DMS114 treated with DMSO at 0.1 percent for 48 hours (cell line): ENCODE measurements at regions not wholly inside any gene's neighbourhood (a gene's known extent, or its start where the extent isn't known, plus 50 kb on each side); places are given as distances from the start of the nearest gene placed in this dataset.

ENCODE experiments used
- DNase-seq: peaks from one replicate; lab custom pipeline; 2025; ENCODE audit not compliant: unreplicated experiment; lab: John Stamatoyannopoulos, UW

DNA sequence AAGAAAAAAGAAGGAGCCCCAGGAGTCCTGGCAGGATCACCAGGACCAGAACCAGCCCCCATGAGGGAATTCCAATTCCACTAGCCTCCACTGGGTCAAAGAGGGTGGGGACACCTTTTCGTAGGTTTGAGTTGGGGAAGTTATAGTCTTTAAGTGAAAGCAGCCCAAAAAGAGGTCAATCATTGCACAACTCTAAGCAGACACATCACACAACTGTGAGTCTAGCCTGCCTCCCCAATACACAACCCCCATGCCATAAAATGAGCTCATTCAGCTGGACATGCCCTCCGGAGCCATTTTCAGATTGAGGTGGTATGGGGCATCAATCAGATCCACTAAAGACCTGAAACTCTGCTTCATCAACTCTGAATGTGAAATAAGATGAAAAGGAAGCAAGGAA, 179.9 kb downstream of the NPHP4 start:
- DNase-seq = no peak

DNA sequence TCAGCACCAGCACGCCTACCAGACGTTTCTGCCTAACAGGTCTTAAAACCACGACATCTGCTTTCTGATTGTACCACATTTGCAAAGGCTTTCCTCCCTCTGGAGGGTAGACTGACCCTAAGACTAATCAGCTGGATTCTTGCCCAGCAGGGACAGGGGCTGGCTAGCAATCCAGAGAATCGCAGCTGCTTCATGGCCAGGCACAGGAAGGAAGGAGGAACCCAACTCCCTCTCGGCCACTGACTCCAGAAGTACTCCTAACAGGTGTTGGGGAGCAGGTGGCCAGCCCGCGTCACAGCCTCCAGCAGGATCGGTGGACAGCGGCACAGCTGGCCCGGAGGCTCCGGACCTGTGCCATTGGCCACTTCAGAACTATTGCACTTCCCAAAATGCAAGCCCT, 180.8 kb downstream of the NPHP4 start:
- no peak for DNase-seq

DNA sequence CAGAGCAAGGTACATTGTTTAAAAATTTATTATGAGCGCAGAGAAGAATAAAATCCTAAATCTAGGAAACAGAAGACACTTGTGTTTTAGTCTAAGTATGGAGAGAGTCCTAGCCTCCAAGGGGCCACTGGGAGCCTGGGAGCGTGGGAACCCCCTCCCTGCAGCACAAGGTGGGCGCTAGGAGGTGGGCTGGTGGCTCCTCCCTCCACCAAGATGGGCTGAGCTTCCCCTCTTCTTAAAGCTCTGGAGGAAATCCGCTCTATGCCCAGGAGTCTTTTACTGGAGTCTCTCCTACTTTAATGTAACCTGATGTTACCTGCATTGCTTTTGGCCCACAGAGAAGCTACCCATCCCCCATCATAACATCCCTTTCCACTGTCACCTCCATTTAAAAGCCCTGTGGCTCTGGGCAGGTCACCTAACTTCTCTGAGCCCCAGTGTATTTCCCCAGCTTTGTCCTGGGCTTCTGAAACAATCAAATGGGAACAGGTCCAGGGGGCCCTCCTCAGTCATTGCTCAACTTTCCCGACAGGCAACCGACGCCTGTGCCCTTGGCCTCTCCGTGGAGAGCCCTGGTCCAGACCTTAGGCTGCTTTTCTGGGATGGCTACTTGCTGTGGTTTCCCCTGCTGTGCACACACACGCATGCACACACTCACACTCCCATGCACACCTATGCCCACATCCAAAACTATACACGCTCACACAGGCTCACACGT, 181.5 kb downstream of the NPHP4 start:
- no peak for DNase-seq

DNA sequence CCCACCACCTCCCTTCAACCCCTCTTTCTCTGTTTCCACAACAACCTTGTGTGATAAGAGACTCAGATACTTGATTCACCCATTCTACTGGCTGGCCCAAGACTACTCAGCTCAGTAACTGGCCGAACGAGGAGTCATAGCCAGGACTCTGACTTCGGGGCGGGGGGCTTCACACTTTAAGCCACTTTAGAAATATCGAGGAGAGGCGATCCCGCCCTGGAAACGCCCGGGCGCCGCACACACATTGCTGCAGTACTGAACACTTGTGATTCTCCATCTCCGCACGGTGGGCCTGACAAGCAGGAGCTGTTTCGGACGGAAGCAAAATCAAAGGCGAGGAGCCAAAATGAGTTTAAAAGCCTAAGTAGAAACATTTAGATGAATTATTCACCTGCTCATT, 182.1 kb downstream of the NPHP4 start:
- DNase-seq = no peak

DNA sequence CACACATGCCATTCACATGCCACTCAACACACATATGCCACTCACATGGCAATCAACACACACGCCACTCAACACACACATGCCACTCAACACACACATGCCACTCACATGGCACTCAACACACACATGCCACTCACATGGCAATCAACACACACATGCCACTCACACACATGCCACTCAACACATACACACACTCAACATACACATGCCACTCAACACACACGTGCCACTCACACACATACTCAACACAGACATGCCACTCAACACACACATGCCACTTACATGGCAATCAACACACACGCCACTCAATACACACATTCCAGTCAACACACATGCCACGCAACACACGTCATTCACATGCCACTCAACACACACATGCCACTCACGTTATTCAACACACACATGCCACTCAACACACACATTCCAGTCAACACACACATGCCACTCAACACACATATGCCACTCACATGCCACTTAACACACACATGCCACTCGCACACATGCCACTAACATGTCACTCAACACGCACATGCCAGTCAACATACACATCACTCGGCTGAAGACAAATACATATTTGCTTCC, 182.9 kb downstream of the NPHP4 start:
- DNase-seq = no peak

DNA sequence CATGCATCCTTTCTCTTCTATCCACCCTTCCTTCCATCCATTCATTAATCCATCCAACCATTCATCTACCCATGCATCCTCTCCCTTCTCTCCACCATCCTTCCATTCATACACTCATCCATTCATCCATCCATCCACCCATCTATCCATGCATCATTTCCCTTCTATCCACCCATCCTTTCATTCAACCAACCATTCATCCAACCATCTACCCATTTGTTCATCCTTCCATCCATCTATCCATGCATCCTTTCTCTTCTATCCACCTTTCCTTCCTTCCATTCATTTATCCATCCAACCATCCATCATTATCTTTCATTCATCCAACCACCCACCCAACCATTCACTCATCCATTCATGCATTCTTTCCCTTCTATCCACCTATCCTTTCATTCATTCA, 188.4 kb downstream of the NPHP4 start:
- DNase-seq = no peak

DNA sequence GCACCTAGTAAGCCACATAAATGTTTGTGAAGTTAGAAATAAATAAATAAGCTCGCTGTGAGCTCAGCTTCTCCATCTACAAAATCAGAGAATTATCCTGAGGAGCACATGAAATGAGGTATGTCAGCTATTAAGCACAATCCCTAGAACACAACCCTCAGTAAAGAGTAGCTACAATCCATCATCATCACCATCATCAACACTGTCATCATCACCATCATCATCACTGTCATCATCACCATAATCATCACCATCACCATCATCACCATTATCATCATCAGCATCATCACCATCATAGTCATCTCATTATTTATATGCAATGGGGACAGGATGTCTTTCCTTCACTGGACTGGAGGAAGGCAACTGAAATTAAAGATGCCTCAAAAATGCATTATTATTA, 189.6 kb downstream of the NPHP4 start:
- no peak for DNase-seq

DNA sequence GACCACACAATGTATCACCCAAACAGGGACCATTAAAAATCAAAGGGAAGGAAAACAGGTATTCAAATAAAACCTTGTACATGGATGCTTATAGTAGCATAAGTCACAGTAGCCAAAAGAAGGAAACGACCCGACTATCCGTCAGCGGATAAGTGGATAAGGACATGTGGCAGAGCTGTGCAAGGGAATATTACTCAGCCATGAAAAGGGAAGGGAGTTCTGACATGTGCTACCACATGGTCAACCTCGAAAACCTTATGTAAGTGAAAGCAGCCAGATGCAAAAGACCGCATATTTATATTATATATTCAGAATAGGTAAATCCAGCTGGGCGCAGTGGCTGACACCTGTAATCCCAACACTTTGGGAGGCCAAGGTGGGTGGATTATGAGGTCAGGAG, 193.3 kb downstream of the NPHP4 start:
- no peak for DNase-seq

DNA sequence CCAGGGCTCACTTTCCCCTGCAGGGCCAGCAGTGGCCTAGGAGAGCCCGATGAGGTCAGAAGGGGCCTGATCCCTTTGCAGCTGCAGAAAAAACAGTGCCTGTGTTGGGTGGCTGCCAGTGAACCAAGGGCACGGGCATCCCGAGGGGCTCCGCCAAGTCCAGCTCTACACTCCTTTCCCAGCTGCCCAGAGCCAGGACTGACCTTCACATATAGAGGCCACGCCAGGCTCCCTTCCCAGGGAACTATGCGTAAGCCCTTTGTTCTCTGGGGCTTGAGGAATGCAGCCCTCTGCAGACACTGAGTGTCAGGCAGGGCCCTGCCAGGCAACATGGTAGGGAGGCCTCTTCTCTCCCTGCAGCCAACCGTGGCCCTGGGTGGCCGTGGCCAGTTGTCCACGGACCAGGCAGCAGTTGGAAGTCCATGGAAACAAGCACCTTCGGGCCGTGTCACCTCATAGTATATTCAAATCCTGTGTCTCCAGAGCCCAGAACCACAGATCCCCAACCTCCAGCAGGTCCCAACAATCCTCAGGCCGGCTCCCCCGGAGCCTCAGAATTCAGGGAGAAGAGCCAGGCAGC, 194.0 kb downstream of the NPHP4 start:
- no peak for DNase-seq

DNA sequence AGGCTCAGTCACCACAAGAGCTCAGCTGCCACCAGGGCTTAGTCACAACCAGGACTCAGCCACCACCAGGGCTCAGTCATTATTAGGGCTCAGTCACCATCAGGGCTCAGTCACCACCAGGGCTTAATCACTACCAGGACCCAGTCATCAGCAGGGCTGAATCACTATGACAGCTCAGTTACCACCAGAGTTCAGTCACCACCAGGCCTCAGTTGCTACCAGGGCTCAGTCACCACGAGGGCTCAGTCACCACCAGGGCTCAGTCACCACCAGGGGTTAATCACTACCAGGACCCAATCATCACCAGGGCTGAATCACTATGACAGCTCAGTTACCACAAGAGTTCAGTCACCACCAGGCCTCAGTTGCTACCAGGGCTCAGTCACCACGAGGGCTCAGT, 196.2 kb downstream of the NPHP4 start:
- DNase-seq = no peak

DNA sequence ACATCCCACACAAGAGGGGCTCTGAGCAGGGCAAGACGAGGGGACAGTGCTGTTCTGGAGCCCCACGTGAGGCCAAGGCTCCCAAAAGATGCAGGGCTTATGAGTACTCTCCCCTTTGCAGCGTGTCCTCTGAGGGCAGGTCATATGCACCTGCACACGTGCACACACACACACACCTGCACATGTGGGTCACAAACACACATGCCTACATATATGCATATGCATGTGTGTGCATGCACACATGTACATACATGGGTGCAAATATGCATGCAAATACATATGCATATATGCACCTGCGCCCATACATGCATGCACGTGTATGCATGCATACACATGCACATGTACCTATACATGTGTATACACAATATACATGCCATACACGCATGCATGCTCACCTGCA, 197.9 kb downstream of the NPHP4 start:
- DNase-seq = no peak

DNA sequence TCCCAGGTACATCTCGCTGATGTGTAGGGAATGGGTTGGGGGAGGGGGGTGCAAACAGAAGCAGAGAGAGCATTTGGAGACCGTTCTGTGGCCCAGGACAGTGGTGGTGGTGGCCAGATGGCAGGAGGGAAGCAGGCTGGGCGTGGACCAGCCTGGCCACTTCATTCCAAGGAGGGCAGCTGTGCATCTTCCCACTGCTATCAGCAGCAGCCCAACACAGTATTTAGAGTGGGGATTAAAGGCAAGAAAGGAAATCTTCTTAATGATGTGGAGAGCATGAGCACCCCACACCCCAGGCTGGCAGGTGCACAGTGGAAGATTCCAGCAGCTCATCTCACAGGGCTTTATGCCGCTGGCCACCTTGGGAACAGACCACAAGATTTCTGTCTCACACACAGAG, 198.7 kb downstream of the NPHP4 start:
- no peak for DNase-seq

DNA sequence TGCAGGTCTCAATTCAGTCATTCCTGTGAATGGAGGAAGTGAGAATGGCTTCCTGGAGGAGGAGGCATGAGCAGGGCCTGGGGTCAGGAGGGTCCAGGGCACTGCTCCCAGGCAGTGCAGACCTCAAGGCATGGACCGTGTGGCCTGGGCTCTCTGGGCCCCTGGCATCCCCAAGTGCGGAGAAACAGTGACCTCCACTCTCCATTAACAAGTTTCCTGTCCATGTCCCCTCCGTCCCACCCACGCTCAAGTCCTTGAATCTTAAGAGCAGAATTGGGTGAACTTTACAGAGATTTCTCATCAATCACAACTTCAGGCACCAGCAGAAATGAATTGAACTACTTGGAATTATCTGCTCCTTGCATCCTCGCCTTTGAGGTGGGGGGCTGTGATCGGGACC, 211.1 kb downstream of the NPHP4 start:
- DNase-seq = no peak

DNA sequence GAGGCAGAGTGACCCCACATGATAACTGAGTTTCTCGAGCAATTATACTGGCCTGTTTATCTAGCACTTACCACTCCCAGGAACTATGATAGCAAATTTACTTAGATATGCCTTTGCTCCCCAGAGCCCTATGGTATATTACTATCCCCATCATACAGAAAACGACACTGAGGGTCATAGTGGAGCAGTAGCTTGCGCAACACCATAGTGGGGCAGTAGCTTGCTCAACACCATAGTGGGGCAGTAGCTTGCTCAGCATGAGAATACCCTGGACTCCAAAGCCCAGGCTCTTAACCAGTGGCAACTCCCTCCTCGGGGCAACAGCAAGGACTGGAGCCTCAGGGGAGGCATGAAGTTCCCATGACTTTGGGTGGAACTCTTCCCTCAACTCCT, 211.9 kb downstream of the NPHP4 start:
- DNase-seq = no peak

DNA sequence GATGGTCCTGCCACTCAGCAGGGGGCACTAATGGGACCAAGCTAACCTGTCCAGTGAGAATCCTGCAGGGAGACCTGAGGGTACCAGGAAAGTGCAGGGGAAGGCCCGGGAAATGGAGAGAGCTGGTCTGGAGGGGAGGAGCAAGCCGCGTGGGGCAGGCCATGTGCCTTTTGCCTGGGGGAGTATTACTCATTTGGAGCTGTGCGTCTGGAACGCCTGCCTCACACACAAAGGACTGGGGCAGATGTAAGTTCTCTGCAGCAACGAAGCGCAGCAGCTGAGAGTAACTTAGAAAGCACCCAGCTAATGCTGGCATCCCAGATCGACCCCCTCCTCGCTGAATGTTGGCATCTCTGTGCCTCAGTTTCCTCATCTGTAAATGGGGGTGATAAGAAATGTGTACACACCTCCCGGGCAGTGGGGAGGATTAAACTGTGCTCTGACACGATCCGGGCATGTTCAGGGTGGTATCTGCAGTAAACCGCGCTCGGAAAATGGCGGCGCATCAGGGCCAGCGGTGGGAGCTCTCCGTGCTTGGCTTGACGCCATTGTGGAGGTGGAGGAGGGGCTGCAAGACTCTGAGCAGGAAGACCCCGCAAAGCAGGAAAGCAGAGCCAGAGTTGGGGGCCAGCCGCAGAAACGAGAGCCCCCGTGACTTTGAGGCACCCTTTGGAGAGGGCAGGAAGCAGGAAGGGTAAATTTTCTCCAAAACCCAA, 212.5 kb downstream of the NPHP4 start:
- DNase-seq = no peak

DNA sequence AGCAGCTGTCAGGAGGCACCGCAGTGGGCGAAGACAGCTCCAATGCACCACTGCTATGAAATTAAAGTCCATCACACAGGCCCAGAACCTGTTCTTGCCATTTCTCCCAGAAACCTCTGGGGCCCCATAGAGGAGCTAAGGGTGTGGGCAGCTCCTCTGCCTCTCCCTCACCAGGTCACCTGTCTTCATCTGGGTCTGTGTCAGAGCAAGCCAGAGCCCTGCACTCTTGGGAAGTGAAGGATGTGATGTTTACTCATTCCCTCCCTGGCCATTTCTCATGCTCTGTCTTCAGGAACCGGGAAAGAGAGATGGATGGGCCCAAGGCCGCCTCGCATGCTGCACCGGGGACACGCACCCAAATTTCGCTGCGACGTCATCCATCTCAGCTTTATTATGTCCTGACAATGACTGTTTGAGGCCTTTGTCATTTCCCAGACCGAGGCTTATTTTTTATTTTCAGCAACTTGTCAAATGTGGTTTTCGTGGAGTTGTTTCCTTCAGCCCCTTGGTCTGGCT, 216.1 kb downstream of the NPHP4 start:
- DNase-seq = no peak

DNA sequence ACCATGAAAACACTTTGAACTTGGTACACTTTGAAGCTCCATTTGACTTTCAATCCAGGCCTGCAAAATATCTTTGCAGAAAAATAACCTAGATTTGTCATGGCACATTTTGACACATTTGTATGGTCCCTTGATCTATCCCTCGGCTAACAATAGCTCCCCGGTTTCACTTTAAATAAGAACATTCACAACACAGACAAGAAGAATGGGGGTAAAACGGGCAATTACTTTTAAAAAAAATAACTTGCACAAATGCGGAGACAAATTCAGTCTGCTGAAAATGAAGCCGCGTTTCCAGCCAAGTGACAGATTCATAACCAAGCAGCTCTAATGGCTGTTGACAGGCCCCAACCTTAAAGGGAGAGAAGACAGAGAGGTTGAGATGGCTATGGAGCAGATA, 218.2 kb downstream of the NPHP4 start:
- DNase-seq = no peak

DNA sequence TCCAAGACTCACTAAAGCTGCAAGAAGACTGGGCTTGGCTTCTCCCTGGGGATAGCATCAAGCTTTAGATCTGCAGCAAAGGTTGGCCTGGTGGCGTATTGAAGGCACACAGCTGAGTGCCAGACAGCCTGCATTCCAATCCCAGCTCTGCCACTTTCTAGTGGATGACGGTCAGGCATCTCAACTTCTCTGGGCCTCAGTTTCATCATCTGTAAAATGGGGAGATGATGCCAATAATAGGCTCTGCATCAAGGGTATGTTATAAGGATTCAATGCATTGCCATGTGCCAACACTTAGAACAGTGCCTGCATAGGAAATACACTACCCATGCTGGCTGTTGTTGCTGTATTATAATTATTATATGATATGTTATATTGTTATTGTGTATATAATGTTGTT, 220.4 kb downstream of the NPHP4 start:
- no peak for DNase-seq

DNA sequence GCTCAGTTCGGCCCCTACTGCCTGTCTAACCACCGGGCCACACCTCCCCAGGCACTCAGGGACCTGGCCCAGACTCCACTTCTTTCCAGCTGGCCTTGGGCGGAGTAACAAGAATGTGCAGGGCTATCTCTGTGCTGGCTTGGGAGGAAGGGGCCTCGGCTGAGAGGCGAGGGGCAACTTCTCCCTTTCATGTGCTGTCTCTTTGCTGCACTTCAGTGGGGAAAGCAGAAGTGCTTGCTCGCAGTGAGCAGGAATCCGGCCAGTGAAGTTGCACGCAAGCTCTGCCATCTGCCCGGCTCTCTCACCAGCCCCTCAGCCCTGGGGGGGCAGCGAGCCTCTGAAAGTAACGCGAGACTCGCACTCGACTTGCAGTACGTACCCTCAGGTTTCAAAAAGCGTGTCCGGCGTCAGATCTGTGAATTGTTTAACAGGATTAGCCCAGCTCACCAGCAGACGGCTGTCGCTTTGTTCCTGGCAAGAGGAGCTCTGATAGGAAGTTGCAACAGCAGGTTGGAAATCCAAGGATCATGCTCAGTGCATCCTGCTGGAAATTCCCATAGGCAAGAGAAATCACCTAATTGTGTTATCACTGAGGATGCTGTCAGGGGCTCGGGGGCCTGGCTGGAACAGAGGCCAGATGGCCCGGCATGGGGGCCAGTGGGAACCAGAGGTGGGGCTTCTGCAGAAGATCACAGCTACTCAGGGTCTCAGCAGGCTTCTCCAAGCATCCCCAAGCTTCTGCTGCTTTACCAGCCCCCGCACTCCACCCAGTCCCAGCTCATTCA, 221.1 kb downstream of the NPHP4 start:
- DNase-seq = no peak

DNA sequence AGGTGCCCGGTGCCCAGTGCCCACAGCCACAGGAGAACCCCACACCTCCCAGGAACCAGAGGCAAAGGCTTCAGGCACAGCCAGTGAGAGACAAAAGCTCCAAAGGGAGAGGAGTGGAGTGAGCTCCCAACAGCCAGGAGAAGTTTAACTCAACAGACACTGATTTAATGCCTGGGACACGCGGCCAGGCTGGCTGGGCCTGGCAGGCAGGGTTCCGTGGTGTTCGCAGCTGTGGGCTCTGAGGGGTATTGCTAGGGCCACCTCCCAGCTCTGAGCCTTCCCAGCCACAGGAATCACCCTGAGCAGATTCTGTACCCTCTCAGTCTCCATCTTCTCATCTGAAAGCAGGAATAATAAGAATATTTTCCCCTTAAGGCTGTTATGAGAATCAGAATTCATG, 222.5 kb downstream of the NPHP4 start:
- DNase-seq = no peak

DNA sequence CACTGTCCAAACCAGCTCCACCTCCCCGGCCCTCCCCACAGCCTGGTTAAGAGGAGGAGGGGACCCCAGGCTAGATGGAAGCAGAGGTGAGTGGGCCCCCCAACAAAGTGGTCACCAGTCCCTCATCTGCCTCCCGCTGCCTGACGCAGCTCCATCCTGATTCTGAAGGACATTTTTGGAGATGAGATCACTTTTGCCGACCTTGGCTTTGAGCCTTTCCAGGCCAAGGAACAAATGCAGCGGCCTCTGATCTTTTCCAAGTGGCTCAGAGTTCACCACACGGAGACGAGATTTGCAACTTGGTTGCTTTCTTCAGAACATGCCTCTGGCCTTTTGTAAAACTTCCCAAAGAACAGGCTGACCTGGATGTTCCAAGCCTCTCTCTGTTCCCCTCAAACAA, 223.1 kb downstream of the NPHP4 start:
- no peak for DNase-seq
